K562 (cell line): ENCODE measurements at regions not wholly inside any gene's neighbourhood (a gene's known extent, or its start where the extent isn't known, plus 50 kb on each side); places are given as distances from the start of the nearest gene placed in this dataset.

Experiments used
- ATAC-seq: fragments of 200-7000 bp; cut with Tn5 transposase; 3 replicates; pipeline ENCODE4 v1.9.1; 2020; ENCODE audit warnings: moderate library complexity
- BruUV-seq: library from RNA; stranded (reverse); fragments of 400-500 nt; replicated peaks from 2 replicates; lab custom pipeline; 2021; lab: Mats Ljungman, UMichigan
- CTCF ChIA-PET: fragments of 300-600 bp; formaldehyde crosslinking; extraction: SDS; loops from one replicate; lab custom pipeline; 2021; ENCODE audit warnings: low intra/inter-chr PET ratio; lab: Yijun Ruan, JAX
- POLR2A ChIA-PET: fragments of 300-600, 350-650 bp; sonication (Branson Sonifier 250); formaldehyde crosslinking; extraction: SDS; loops from one replicate; lab custom pipeline; 2021; ENCODE audit warnings: antibody characterized with exemption, inconsistent platforms; lab: Yijun Ruan, JAX
- DNase-seq, 4 experiments: peaks; one replicate each; pipeline versions ENCODE4 v3.0.0 to v3.0.0-alpha.2; 2011 to 2018; ENCODE audit warnings: low spot score in 3 of 4, mixed read lengths in 3 of 4; ENCODE audit errors: extremely low read depth in 1 of 4
- FAIRE-seq: peaks from 2 replicates; lab custom pipeline; 2011; peaks lifted over from hg19 to GRCh38; lab: Jason Lieb, UNC
- H2AFZ ChIP-seq: 2 replicates; pipeline ENCODE4 v1.6.0; 2011; ENCODE audit warnings: low read depth, low read length, control low read depth, inconsistent platforms
- H3K27ac ChIP-seq: fragments of 200-600 bp; 3 replicates; pipeline ENCODE4 v1.8.0; 2011; ENCODE audit warnings: low read depth, mild to moderate bottlenecking, control low read depth, inconsistent platforms, low read length, moderate library complexity, mixed read lengths; ENCODE audit errors: extremely low read depth
- H3K27me3 ChIP-seq, 2 experiments: fragments of 300-600 bp in 1 of 2; 2 replicates in 1 of 2; 3 replicates in 1 of 2; pipeline versions ENCODE4 v1.6.0 to v1.8.0; 2011; ENCODE audit warnings: inconsistent platforms in 2 of 2, low read length in 2 of 2, mild to moderate bottlenecking in 1 of 2, mixed read lengths in 1 of 2, moderate library complexity in 1 of 2; ENCODE audit not compliant: control insufficient read depth in 2 of 2, insufficient read depth in 2 of 2
- H3K36me3 ChIP-seq: fragments of 300-600 bp; 3 replicates; pipeline ENCODE4 v1.8.0; 2011; ENCODE audit warnings: mild to moderate bottlenecking, low read length, inconsistent platforms; ENCODE audit not compliant: control insufficient read depth, insufficient read depth
- H3K4me1 ChIP-seq, 2 experiments: fragments of 200-600 bp in 1 of 2; replicated peaks in 1 of 2; 2 replicates in 1 of 2; 3 replicates in 1 of 2; pipeline versions ENCODE4 v1.5.1 to v1.8.0; 2011; ENCODE audit warnings: inconsistent platforms in 2 of 2, low read length in 2 of 2, mild to moderate bottlenecking in 1 of 2, mixed read lengths in 1 of 2, moderate library complexity in 1 of 2; ENCODE audit not compliant: control insufficient read depth in 2 of 2, insufficient read depth in 2 of 2
- H3K4me2 ChIP-seq: 2 replicates; pipeline ENCODE4 v1.6.1; 2011; ENCODE audit warnings: low read length, control low read depth, inconsistent platforms, mixed read lengths; ENCODE audit not compliant: insufficient read depth
- H3K4me3 ChIP-seq: fragments of 200-600 bp; sonication (generic), shearing (Covaris generic); 2 replicates; pipeline ENCODE4 v1.5.1; 2016; ENCODE audit warnings: control low read depth, inconsistent platforms
- H3K79me2 ChIP-seq: fragments of 200-600 bp; 3 replicates; pipeline ENCODE4 v1.8.0; 2011; ENCODE audit warnings: low read length, inconsistent platforms; ENCODE audit not compliant: control insufficient read depth, insufficient read depth
- H3K9ac ChIP-seq, 2 experiments: 2 replicates each; pipeline versions ENCODE4 v1.6.0 to v1.6.1; 2011; ENCODE audit warnings: low read depth in 2 of 2, low read length in 2 of 2, control low read depth in 1 of 2, inconsistent platforms in 1 of 2, mild to moderate bottlenecking in 1 of 2, mixed read lengths in 1 of 2; ENCODE audit not compliant: insufficient read depth in 1 of 2
- H3K9me1 ChIP-seq: one replicate; pipeline ENCODE4 v1.6.0; 2011; ENCODE audit warnings: inconsistent platforms, mild to moderate bottlenecking, low read length, moderate library complexity; ENCODE audit not compliant: control insufficient read depth, insufficient read depth
- H3K9me3 ChIP-seq: replicated peaks from 2 replicates; pipeline ENCODE4 v1.5.1; 2011; ENCODE audit warnings: low read depth, low read length, inconsistent platforms; ENCODE audit not compliant: control insufficient read depth, insufficient read depth
- H4K20me1 ChIP-seq: replicated peaks from 2 replicates; pipeline ENCODE4 v1.6.1; 2011; ENCODE audit warnings: low read length, inconsistent platforms, mixed read lengths; ENCODE audit not compliant: control insufficient read depth, insufficient read depth
- ARID3A ChIP-seq: IDR thresholded peaks from 2 replicates; pipeline ENCODE4 v1.6.1; 2012; ENCODE audit warnings: low read depth, low read length, improper control_type of control experiment, borderline replicate concordance
- CBX1 ChIP-seq: sonication (generic); IDR thresholded peaks from 2 replicates; pipeline ENCODE4 v1.6.1; 2016; ENCODE audit warnings: antibody characterized with exemption, low read depth, mild to moderate bottlenecking
- ELK1 ChIP-seq: sonication (generic); formaldehyde crosslinking; IDR thresholded peaks from 2 replicates; pipeline ENCODE4 v1.8.1; 2022; ENCODE audit warnings: missing genetic modification reagents
- STAT6 ChIP-seq: sonication (generic); formaldehyde crosslinking; IDR thresholded peaks from 2 replicates; pipeline ENCODE4 v1.8.1; 2023; ENCODE audit warnings: mild to moderate bottlenecking, missing genetic modification reagents
- TCFL5 ChIP-seq: fragments of 250-450 bp; sonication (Bioruptor Pico); conservative IDR thresholded peaks from 2 replicates; pipeline ENCODE4 v1.6.1; 2021; ENCODE audit warnings: mild to moderate bottlenecking, moderate library complexity, matching md5 sums
- XRCC3 ChIP-seq: fragments of 450-650 bp; IDR thresholded peaks from 2 replicates; pipeline ENCODE4 v1.6.1; 2017; ENCODE audit warnings: mild to moderate bottlenecking, moderate library complexity
- ZFP30 ChIP-seq: fragments of 250-450 bp; sonication (Bioruptor Pico); IDR thresholded peaks from 2 replicates; pipeline ENCODE4 v1.8.0; 2022; ENCODE audit warnings: moderate library complexity, mild to moderate bottlenecking, inconsistent platforms, borderline replicate concordance
- ZNF134 ChIP-seq: fragments of 250-450 bp; sonication (Bioruptor Pico); conservative IDR thresholded peaks from 2 replicates; pipeline ENCODE4 v1.4.0; 2020
- ZNF3 ChIP-seq: fragments of 250-450 bp; sonication (Bioruptor Pico); IDR thresholded peaks from 2 replicates; pipeline ENCODE4 v1.5.0; 2021; ENCODE audit warnings: mild to moderate bottlenecking, moderate library complexity
- ZNF445 ChIP-seq: fragments of 250-450 bp; sonication (Bioruptor Pico); IDR thresholded peaks from 2 replicates; pipeline ENCODE4 v1.4.0; 2020; ENCODE audit warnings: low read depth, mild to moderate bottlenecking, moderate library complexity
- WGBS: fragments of 100-300 bp; shearing (Covaris generic); methylation state at CpG from one replicate; pipeline ENCODE4 v1.1.6; 2016; ENCODE audit warnings: low coverage, mixed read lengths; ENCODE audit not compliant: insufficient coverage; ENCODE audit errors: missing lambda C conversion rate; 5-methylcytosine and 5-hydroxymethylcytosine counted together
- in situ Hi-C: fragments of 300-500 bp; cut with MboI; formaldehyde crosslinking; loops from 4 replicates; pipeline ENCODE4 v1.15.0; 2018; ENCODE audit warnings: inconsistent platforms, mixed read lengths
- intact Hi-C: fragments of 100-400 bp; cut with micrococcal nuclease; formaldehyde crosslinking; loops from 2 replicates; pipeline ENCODE4 v1.14.2; 2022

DNA sequence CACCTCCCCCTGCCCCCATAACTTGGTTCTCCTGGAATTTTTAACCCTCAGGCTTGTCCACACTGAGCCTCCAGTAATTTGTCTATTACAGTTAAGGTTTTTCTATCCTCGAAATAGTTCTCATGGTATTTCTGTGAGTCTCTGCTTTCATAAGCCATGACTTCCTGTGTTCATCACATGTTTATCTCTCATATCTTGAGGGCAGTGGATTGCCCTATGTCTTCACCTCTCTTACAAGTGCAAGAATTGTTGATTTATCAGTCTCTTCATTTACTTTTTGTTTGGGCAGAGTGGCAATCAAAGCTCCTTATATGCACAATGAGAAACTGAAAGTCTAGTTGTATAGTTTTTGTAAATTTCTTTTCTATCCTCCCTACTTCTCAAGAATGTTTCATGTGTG, 328.4 kb downstream of the PLA2G4A start:
- H3K79me2 ChIP-seq = no peaks in the 10 kb centered on the region
- no peaks in the 10 kb centered on the region for H4K20me1 ChIP-seq
- no peaks in the 10 kb centered on the region for H3K27me3 ChIP-seq
- FAIRE-seq (no peak), DNase-seq (no peak), ATAC-seq (no peak)
- TF ChIP-seq ZNF445 (CRISPR knock-in tag) (no peak), ZFP30 (CRISPR knock-in tag) (no peak)
- H3K36me3 ChIP-seq = no peaks in the 10 kb centered on the region
- ChIA-PET POLR2A (no interaction called here), CTCF (no interaction called here)
- in situ Hi-C loops = no loop called here
- no peak overlapping the region for H3K4me3 ChIP-seq
- intact Hi-C loops = no loop called here
- no peak overlapping the region for H3K4me2 ChIP-seq
- H3K27ac ChIP-seq = no peak overlapping the region
- H3K9me3 ChIP-seq = no peaks in the 10 kb centered on the region
- 0% methylated on average over 1 of the region's 1 CpG for WGBS
- H3K9me1 ChIP-seq = no peaks in the 10 kb centered on the region
- BruUV-seq = no TSS peak
- H3K4me1 ChIP-seq = no peaks in the 10 kb centered on the region
- H3K9ac ChIP-seq = no peak overlapping the region
- no peak overlapping the region for H2AFZ ChIP-seq

DNA sequence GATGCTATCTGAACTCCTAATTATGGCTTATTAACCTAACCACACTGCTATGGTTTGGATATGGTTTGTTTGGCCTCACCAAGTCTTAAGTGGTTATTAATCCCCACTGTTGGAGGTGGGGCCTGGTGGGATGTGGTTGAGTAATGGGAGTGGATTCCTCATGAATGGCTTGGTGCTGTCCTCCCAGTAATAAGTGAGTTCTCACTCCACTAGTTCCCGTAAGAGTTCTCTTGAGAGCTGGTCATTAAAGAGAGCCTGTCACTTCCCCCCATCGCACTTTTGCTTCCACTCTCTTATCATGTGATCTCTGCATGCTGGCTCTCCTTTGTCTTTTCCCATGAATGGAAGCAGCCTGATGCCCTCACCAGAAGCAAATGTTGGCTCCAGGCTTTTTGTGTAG, 328.8 kb downstream of the PLA2G4A start:
- in situ Hi-C loops (no loop called here), intact Hi-C loops (no loop called here)
- ChIA-PET POLR2A (no interaction called here), CTCF (no interaction called here)
- no peaks in the 10 kb centered on the region for H3K27me3 ChIP-seq
- no peak overlapping the region for H3K9ac ChIP-seq
- DNase-seq = no peak
- no peaks in the 10 kb centered on the region for H3K4me1 ChIP-seq
- no peaks in the 10 kb centered on the region for H3K36me3 ChIP-seq
- H3K4me2 ChIP-seq = no peak overlapping the region
- H2AFZ ChIP-seq = no peak overlapping the region
- H3K4me3 ChIP-seq = no peak overlapping the region
- WGBS = 5% methylated on average over 2 of the region's 2 CpGs
- no peaks in the 10 kb centered on the region for H3K9me1 ChIP-seq
- no peak overlapping the region for H3K27ac ChIP-seq
- ATAC-seq = no peak
- FAIRE-seq = no peak
- H4K20me1 ChIP-seq = no peaks in the 10 kb centered on the region
- H3K9me3 ChIP-seq = no peaks in the 10 kb centered on the region
- BruUV-seq = no TSS peak
- H3K79me2 ChIP-seq = no peaks in the 10 kb centered on the region
- TF ChIP-seq TCFL5 (CRISPR knock-in tag) = no peak
- no peak for TF ChIP-seq CBX1
- TF ChIP-seq ARID3A = no peak
- TF ChIP-seq ZNF134 = no peak
- TF ChIP-seq ELK1 (CRISPR knock-in tag) = no peak
- no peak for TF ChIP-seq STAT6 (CRISPR knock-in tag)
- TF ChIP-seq XRCC3 = no peak
- no peak for TF ChIP-seq ZFP30 (CRISPR knock-in tag)
- TF ChIP-seq ZNF3 (CRISPR knock-in tag) = no peak
